ENCODE measurements at regions not wholly inside any gene's neighbourhood (a gene's known extent, or its start where the extent isn't known, plus 50 kb on each side); places are given as distances from the start of the nearest gene placed in this dataset.

DNA sequence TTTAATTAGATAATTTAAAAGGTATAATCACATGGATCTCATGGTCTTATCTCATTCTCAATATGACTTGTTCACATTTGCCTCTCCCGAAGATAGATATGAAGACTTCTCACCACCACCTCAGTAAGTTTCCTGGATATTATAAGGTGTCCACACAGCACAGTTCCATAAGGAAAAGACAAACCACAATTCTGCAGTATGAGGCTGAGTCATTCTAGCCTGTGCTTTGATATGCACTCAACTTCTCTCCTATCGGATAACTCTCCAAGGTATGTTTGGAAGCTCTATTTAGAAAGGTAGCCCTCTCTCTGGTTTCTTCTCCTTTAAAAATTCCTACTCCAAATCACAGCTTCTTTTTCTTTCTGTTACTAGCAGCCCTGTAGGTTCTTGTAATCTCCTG lies 612.8 kb downstream of the ZPLD1 start:
- peaks cover 3% of the 10 kb centered on the region for H3K9me3 Mint-ChIP-seq (ENCODE audit: low read depth)
- no peak for ATAC-seq
- intact Hi-C loops (cut with DNase I, micrococcal nuclease) = no loop called here
- DNase-seq = no peak
- no peaks in the 10 kb centered on the region for H3K36me3 Mint-ChIP-seq (ENCODE audit: low read depth)
- H3K27ac Mint-ChIP-seq = no peak overlapping the region
- no peak overlapping the region for H3K4me3 Mint-ChIP-seq
- ChIA-PET CTCF (no interaction called here), POLR2A (no interaction called here)
- no peaks in the 10 kb centered on the region for H3K4me1 Mint-ChIP-seq
- no peaks in the 10 kb centered on the region for H3K27me3 Mint-ChIP-seq

GRCh38 chr3:103048068-103048722 lies 613.4 kb downstream of the ZPLD1 start:
- Mint-ChIP-seq H3K36me3 (ENCODE audit: low read depth) (no peaks in the 10 kb centered on the region), H3K4me1 (no peaks in the 10 kb centered on the region), H3K27ac (no peak overlapping the region), H3K27me3 (no peaks in the 10 kb centered on the region), H3K9me3 (ENCODE audit: low read depth) (peaks cover 3% of the 10 kb centered on the region), H3K4me3 (no peak overlapping the region)
- ChIA-PET POLR2A (no interaction called here), CTCF (no interaction called here)
- intact Hi-C loops (cut with DNase I, micrococcal nuclease) = no loop called here
- DNase-seq (no peak), ATAC-seq (no peak)

DNA sequence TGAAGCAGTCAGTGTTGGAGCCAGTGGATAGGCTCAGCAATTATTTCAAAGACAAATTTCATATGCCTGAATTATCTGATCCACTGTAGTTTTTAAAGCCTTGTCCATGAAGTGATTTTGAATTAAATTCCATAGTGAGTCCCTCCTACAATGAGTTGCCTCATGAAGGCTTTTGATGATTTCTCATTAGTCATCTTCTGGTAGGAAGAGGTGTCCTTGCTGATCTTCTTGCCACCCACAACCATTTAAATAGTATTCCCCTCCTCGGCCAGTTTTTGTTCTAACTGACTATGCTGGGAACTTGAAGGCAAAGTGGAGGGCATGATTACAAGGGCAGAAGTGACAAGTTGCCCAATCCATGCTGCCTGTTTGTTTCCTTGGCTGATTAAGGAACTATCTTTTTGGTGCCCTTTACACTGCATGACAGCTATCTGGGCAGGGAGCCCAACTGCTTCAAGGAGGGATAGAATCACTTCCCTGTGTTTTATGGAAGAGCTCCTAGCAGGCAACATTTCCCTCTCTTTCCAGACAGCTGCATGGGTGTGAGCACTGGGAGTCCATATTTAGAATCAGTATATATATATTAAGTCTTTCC lies 617.5 kb downstream of the ZPLD1 start:
- Mint-ChIP-seq H3K36me3 (ENCODE audit: low read depth) (no peaks in the 10 kb centered on the region), H3K9me3 (ENCODE audit: low read depth) (peaks cover 3% of the 10 kb centered on the region), H3K4me1 (no peaks in the 10 kb centered on the region), H3K27me3 (no peaks in the 10 kb centered on the region), H3K27ac (no peak overlapping the region), H3K4me3 (no peak overlapping the region)
- DNase-seq = no peak
- no peak for ATAC-seq
- ChIA-PET POLR2A (no interaction called here), CTCF (no interaction called here)
- intact Hi-C loops (cut with DNase I, micrococcal nuclease) = no loop called here

GRCh38 chr3:103055021-103055520 lies 620.3 kb downstream of the ZPLD1 start:
- no peak overlapping the region for H3K4me3 Mint-ChIP-seq
- CTCF ChIA-PET = no interaction called here
- no peaks in the 10 kb centered on the region for H3K27me3 Mint-ChIP-seq
- ATAC-seq = no peak
- intact Hi-C loops (cut with DNase I, micrococcal nuclease) = no loop called here
- POLR2A ChIA-PET = no interaction called here
- no peak for DNase-seq
- H3K9me3 Mint-ChIP-seq (ENCODE audit: low read depth) = no peaks in the 10 kb centered on the region
- H3K36me3 Mint-ChIP-seq (ENCODE audit: low read depth) = no peaks in the 10 kb centered on the region
- H3K27ac Mint-ChIP-seq = no peak overlapping the region
- H3K4me1 Mint-ChIP-seq = no peaks in the 10 kb centered on the region

- no peak for DNase-seq
- no peaks in the 10 kb centered on the region for H3K36me3 Mint-ChIP-seq (ENCODE audit: low read depth)
- intact Hi-C loops (cut with DNase I, micrococcal nuclease) = no loop called here
- no peak overlapping the region for H3K4me3 Mint-ChIP-seq
- no peaks in the 10 kb centered on the region for H3K27me3 Mint-ChIP-seq
- H3K27ac Mint-ChIP-seq = no peak overlapping the region
- H3K9me3 Mint-ChIP-seq (ENCODE audit: low read depth) = no peaks in the 10 kb centered on the region
- POLR2A ChIA-PET = no interaction called here
- no peaks in the 10 kb centered on the region for H3K4me1 Mint-ChIP-seq
- no peak for ATAC-seq
- CTCF ChIA-PET = no interaction called here
Observed at GRCh38 chr3:103056542-103056941, 621.7 kb downstream of the ZPLD1 start.

- H3K36me3 Mint-ChIP-seq (ENCODE audit: low read depth) = no peaks in the 10 kb centered on the region
Observed at GRCh38 chr3:103057003-103057402, 622.2 kb downstream of the ZPLD1 start.

GRCh38 chr3:103057487-103057886 lies 622.7 kb downstream of the ZPLD1 start:
- no peaks in the 10 kb centered on the region for H3K9me3 Mint-ChIP-seq (ENCODE audit: low read depth)
- DNase-seq = no peak
- CTCF ChIA-PET = no interaction called here
- no peak for ATAC-seq
- POLR2A ChIA-PET = no interaction called here
- H3K4me1 Mint-ChIP-seq = no peaks in the 10 kb centered on the region
- H3K36me3 Mint-ChIP-seq (ENCODE audit: low read depth) = no peaks in the 10 kb centered on the region
- H3K27me3 Mint-ChIP-seq = no peaks in the 10 kb centered on the region
- no peak overlapping the region for H3K4me3 Mint-ChIP-seq
- intact Hi-C loops (cut with DNase I, micrococcal nuclease) = no loop called here
- H3K27ac Mint-ChIP-seq = no peak overlapping the region

More at GRCh38 chr3:103057003-103057402, 622.2 kb downstream of the ZPLD1 start:
- ChIA-PET POLR2A (no interaction called here), CTCF (no interaction called here)
- no peak overlapping the region for H3K27ac Mint-ChIP-seq
- H3K9me3 Mint-ChIP-seq (ENCODE audit: low read depth) = no peaks in the 10 kb centered on the region
- H3K4me1 Mint-ChIP-seq = no peaks in the 10 kb centered on the region
- DNase-seq (no peak), ATAC-seq (no peak)
- no peak overlapping the region for H3K4me3 Mint-ChIP-seq
- H3K27me3 Mint-ChIP-seq = no peaks in the 10 kb centered on the region
- intact Hi-C loops (cut with DNase I, micrococcal nuclease) = no loop called here

- no peaks in the 10 kb centered on the region for H3K9me3 Mint-ChIP-seq (ENCODE audit: low read depth)
- POLR2A ChIA-PET = no interaction called here
- H3K4me1 Mint-ChIP-seq = no peaks in the 10 kb centered on the region
- DNase-seq = no peak
- CTCF ChIA-PET = no interaction called here
- no peak overlapping the region for H3K27ac Mint-ChIP-seq
- no peaks in the 10 kb centered on the region for H3K36me3 Mint-ChIP-seq (ENCODE audit: low read depth)
- H3K4me3 Mint-ChIP-seq = no peak overlapping the region
- no peak for ATAC-seq
- H3K27me3 Mint-ChIP-seq = no peaks in the 10 kb centered on the region
- intact Hi-C loops (cut with DNase I, micrococcal nuclease) = no loop called here
Observed at GRCh38 chr3:103059432-103059831, 624.6 kb downstream of the ZPLD1 start.

DNA sequence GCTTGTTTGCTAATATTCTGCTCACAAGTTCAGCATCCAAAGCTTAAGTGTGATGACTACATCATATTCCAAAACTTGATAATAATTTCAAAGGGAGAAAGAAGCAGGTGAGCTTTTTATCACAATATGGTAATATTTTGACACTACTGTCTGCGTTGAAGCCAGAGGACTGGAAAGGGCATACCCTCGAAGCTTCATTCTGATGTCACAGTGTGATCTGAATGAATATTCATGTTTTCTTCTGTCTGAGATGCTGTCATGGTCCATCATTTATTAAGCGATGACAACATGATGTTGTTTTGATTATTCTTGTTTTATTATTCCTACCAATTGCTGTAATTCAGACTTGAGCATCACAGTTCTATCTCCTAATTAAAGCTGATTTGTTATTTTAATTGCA lies 625.4 kb downstream of the ZPLD1 start:
- Mint-ChIP-seq H3K4me3 (no peak overlapping the region), H3K36me3 (ENCODE audit: low read depth) (no peaks in the 10 kb centered on the region), H3K9me3 (ENCODE audit: low read depth) (no peaks in the 10 kb centered on the region), H3K27me3 (no peaks in the 10 kb centered on the region), H3K4me1 (no peaks in the 10 kb centered on the region), H3K27ac (no peak overlapping the region)
- DNase-seq (no peak), ATAC-seq (no peak)
- intact Hi-C loops (cut with DNase I, micrococcal nuclease) = no loop called here
- ChIA-PET CTCF (no interaction called here), POLR2A (no interaction called here)

DNA sequence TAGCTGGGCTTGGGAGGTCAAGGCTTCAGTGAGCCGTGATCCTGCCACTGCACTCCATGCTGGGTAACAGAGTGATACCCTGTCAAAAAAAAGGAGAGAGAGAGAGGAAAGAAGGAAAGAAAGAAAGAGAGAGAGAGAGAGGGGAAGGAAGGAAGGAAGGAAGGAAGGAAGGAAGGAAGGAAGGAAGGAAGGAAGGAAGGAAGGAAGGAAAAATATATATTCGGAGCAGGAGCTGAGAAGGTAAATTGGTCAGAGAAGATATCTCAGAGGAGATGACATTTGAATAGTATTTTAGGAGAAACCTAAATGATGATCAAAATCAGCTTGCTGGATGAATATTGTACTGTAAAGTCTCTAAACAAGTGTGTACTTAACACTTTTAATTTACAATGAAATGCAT lies 633.1 kb downstream of the ZPLD1 start:
- DNase-seq = no peak
- ChIA-PET CTCF (no interaction called here), POLR2A (no interaction called here)
- no peak for ATAC-seq
- H3K27ac Mint-ChIP-seq = no peak overlapping the region
- H3K4me1 Mint-ChIP-seq = no peaks in the 10 kb centered on the region
- intact Hi-C loops (cut with DNase I, micrococcal nuclease) = no loop called here
- H3K9me3 Mint-ChIP-seq (ENCODE audit: low read depth) = no peaks in the 10 kb centered on the region
- no peaks in the 10 kb centered on the region for H3K36me3 Mint-ChIP-seq (ENCODE audit: low read depth)
- no peaks in the 10 kb centered on the region for H3K27me3 Mint-ChIP-seq
- H3K4me3 Mint-ChIP-seq = no peak overlapping the region

DNA sequence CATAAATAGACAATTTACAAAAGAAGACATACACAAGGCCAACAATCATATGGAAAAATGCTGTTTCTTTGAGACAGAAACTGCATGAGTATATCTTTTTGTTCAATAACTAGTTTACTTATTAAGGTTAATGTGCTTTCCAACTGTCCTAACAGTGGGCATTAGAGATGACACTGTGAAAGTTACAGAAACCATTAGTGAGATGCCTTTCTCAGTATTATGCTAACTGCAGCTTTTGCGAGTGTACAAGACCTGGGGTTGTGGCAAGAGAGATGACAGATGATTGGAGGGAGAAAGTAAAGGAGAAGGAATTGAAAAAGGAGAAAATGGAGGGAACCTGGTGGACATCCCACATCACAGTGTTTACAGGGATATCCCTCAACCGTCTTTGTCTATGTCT lies 640.5 kb downstream of the ZPLD1 start:
- no peaks in the 10 kb centered on the region for H3K4me1 Mint-ChIP-seq
- no peak for DNase-seq
- ChIA-PET POLR2A (no interaction called here), CTCF (no interaction called here)
- H3K27ac Mint-ChIP-seq = no peak overlapping the region
- H3K36me3 Mint-ChIP-seq (ENCODE audit: low read depth) = no peaks in the 10 kb centered on the region
- no peak overlapping the region for H3K4me3 Mint-ChIP-seq
- no peaks in the 10 kb centered on the region for H3K27me3 Mint-ChIP-seq
- ATAC-seq = no peak
- no peaks in the 10 kb centered on the region for H3K9me3 Mint-ChIP-seq (ENCODE audit: low read depth)
- intact Hi-C loops (cut with DNase I, micrococcal nuclease) = no loop called here

DNA sequence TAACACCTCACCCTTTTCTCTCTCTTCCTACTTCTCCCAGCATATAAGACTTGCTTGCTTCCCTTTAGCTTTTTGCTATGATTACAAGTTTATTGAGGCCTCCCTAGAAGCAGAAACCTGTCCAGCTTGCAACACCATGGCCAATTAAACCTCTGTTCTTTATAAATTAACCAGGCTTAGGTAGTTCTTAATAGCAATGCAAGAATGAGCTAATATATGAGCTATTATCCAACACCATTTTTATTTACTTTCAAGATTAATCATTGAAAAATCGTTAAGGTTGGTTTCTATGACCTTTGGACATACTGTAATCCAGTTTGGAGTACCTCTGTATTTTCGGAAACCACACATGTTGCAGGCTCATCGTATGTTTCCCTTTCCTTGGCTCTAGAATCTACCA lies 643.1 kb downstream of the ZPLD1 start:
- no peaks in the 10 kb centered on the region for H3K4me1 Mint-ChIP-seq
- H3K9me3 Mint-ChIP-seq (ENCODE audit: low read depth) = no peaks in the 10 kb centered on the region
- DNase-seq (no peak), ATAC-seq (no peak)
- no peak overlapping the region for H3K4me3 Mint-ChIP-seq
- no peaks in the 10 kb centered on the region for H3K36me3 Mint-ChIP-seq (ENCODE audit: low read depth)
- ChIA-PET CTCF (no interaction called here), POLR2A (no interaction called here)
- intact Hi-C loops (cut with DNase I, micrococcal nuclease) = no loop called here
- no peak overlapping the region for H3K27ac Mint-ChIP-seq
- H3K27me3 Mint-ChIP-seq = no peaks in the 10 kb centered on the region

DNA sequence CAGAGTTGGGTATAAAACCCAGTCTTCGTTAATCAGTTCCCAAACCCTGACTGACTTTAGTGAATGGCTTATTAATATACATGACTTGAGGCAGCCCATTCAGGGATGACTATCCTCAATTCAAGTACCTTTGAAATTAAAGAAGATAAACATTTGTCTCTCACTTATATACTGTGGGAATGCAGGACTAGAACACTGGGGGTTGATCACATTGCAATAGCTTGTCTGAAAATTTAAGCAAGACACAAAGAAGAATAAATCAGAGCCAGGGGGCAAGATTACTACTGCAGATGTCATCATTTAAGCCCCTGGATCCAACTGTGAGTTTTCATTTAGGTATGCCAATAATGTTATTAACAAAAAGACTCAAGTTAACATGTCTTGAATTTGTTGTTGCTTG lies 647.7 kb downstream of the ZPLD1 start:
- ChIA-PET CTCF (no interaction called here), POLR2A (no interaction called here)
- Mint-ChIP-seq H3K27ac (no peak overlapping the region), H3K9me3 (ENCODE audit: low read depth) (no peaks in the 10 kb centered on the region), H3K27me3 (no peaks in the 10 kb centered on the region), H3K4me1 (no peaks in the 10 kb centered on the region), H3K4me3 (no peak overlapping the region), H3K36me3 (ENCODE audit: low read depth) (no peaks in the 10 kb centered on the region)
- DNase-seq (no peak), ATAC-seq (no peak)
- intact Hi-C loops (cut with DNase I, micrococcal nuclease) = no loop called here
